Kidney tubule cell (primary cell): ENCODE measurements at regions not wholly inside any gene's neighbourhood (a gene's known extent, or its start where the extent isn't known, plus 50 kb on each side); places are given as distances from the start of the nearest gene placed in this dataset.
"Not testable (repeated sequence)": the region's sequence is repeated elsewhere in the genome, so short reads cannot be mapped to it uniquely, and the experiment has no call there.

ENCODE experiments used
- DNase-seq: peaks from one replicate; pipeline ENCODE4 v3.0.0-alpha.2; 2018; ENCODE audit warnings: low spot score

GRCh38 chr12:84135586-84136279 lies 776.9 kb downstream of the SLC6A15 start:
- DNase-seq: no peak

- no peak for DNase-seq
Measured at GRCh38 chr12:84134797-84135366, 777.7 kb downstream of the SLC6A15 start.

GRCh38 chr12:84131076-84131475 lies 781.5 kb downstream of the SLC6A15 start:
- no peak for DNase-seq

DNA sequence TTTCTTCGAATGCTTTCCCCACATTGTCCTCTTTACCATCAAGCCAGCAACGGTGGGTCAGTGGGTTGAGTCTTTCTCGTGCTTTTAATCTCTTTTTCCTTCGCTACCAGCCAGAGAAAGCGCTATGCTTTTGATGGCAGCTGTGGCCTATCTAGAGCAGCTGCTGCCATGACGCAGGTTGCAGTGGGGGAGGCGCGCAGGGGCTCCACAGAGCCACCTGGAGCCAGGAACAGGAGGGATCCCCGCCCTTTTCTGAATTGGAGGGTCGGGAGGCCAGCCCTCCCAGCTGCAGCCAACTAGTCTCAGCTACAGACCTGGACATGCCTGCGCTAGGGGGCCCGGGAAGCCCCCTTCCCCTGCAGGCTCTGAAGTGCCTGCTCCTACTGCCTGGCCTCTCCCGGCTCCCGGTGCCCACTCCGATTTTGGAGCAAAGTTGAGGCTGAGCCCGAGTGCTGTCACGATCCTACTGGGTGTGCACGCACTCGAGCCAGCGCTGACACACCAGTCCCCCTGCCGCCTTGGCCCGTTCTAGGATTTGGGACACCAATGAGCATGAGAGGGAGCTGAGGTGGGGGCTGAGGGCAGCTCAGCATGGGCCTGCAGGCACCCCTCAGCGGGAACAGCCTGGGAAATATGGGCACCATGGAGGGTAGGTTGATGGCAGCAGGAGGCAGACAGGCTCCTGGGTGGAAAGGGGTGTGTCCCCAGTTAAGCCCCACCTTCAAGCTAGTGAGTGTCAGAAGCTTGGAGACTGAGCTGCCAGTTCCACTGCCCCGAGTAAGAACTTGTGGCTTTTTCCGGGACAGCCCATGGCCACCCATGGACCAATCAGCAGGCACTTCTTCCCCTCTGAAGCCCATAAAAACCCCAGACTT lies 784.2 kb downstream of the SLC6A15 start:
- no peak for DNase-seq

- no peak for DNase-seq
Measured at GRCh38 chr12:84124211-84124610, 788.4 kb downstream of the SLC6A15 start.

- DNase-seq: no peak
Measured at GRCh38 chr12:84117190-84117589, 795.4 kb downstream of the SLC6A15 start.

- DNase-seq: no peak
Measured at GRCh38 chr12:84113666-84114065, 798.9 kb downstream of the SLC6A15 start.

DNA sequence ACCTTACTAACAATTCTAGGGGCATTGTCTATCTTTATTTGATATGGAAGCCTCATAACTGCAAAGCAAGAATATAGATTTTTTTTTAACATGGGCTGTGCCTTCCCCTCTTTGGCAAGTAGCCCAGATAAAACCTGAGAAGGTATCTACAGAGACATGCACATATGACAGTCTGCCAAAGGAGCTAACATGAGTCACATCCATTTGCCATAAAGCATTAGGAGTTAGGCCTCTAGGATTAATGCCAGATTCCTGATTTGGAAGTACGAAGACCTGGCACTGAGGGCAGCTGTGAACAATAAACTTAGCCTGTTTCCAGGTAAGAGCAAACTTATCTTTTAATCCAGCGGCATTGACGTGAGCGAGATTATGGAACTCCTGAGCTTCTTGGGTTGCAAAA lies 808.7 kb downstream of the SLC6A15 start:
- not testable (repeated sequence) for DNase-seq

DNA sequence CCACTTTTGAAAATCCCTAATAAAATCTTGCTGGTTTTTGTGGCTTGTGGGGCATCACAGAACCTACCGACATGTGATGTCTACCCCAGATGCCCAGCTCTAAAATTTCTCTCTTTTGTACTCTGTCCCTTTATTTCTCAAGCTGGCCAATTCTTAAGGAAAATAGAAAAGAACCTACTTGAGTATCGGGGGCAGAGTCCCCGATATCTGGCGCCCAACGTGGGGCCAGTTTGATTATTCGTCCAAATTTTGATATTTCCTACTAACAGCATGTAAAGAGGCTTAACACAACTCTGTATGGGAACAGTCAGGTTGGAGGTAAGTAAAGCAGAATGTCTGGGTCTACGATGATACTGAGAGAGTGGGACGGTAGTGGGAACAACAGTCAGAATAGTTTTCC lies 810.6 kb downstream of the SLC6A15 start:
- DNase-seq: not testable (repeated sequence)

GRCh38 chr12:84099591-84099990 lies 813.0 kb downstream of the SLC6A15 start:
- DNase-seq: peak; percentile 52

- no peak for DNase-seq
Measured at GRCh38 chr12:84091651-84092050, 820.9 kb downstream of the SLC6A15 start.

DNA sequence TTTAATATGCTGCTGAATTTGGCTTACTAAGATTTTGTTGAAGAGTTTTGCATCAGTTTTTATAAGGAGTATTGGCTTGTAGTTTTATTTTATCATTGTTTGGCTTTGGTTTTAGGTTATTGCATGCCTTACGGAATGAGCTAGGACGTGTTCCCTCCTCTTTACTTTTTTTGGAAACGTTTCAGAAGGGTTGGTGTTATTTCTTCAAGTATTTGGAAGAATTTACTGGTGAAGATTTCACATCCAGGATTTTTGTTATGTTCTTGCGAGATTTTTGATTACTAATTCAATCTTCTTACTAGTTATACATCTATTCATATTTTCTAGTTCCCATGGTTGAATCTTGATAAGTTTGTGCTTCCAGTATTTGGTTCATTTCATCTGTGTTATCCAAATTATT lies 823.2 kb downstream of the SLC6A15 start:
- no peak for DNase-seq

DNA sequence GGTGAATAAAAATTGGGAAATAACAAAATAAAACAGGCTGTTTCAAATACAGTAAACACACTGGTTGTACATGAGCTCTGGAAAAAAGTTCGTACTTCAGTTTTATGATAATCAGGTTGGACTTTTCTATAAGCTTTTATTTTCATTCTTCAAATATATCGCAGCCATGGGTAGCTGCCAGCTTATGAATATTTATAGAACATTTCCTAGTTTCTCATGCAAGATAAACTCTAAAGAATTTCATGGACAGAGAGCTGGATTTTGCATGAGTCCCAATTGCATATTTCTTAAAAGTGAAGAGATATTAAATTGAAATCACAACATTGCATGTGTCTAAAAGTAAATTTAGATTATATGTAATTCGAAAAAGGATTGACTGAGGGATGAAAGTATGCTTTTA lies 827.6 kb downstream of the SLC6A15 start:
- no peak for DNase-seq

GRCh38 chr12:84079626-84080025 lies 833.0 kb downstream of the SLC6A15 start:
- DNase-seq: no peak

- DNase-seq: no peak
Measured at GRCh38 chr12:84077679-84078078, 834.9 kb downstream of the SLC6A15 start.

DNA sequence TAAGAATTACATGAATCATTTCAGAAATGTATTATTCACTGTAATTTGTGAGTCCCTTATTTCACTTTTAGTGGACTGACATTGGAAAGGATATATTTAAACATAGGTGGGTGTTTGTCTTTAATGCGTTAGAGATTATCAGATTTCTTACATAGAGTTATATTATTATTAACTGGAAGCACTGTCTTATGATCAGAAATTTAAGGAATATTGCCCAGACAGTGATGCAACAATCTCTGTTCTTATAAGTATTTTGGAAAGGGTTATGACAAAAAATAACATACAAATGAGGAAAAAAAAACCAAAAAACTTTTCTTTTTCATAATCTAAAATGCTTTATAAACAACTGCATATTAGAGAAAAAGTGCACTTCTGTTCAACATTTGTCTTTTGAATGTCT lies 836.6 kb downstream of the SLC6A15 start:
- no peak for DNase-seq

DNA sequence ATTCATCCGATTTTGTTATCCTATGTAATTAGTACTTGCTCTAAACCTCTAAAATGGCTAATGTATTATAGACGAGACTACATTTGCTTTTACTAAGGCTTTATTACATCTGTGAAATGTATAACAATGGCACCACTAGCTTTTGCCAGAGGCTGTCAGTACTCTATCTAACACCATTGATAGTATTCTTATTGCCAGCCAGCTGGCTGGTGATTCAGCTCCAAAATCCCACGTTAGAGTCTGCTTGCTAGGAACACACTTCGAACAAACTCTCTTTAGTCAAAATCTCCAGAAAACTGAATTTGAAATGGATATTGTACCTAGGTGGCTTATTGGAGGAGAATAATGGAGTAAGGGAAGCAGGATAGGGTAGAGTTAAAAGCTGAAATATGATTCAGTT lies 839.2 kb downstream of the SLC6A15 start:
- DNase-seq: no peak

DNA sequence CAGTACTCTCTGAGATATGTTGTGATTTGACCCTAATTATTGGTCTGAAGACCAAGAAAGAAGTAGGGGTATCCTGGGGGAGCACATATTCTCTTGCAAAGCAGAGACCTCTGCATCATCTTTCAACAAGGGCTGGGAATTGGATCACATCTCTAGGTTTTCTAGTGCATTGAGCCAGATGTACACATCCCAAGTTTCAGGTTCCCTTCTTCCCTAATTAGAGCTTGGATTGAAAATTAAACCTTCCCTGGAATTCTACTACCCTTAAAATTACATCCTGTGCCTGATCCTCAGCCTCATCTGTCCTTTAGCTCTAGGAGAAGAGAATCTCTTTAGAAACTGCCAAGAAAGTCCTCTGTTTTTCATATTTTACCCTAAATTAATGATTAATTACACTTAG lies 839.6 kb downstream of the SLC6A15 start:
- DNase-seq: no peak

DNA sequence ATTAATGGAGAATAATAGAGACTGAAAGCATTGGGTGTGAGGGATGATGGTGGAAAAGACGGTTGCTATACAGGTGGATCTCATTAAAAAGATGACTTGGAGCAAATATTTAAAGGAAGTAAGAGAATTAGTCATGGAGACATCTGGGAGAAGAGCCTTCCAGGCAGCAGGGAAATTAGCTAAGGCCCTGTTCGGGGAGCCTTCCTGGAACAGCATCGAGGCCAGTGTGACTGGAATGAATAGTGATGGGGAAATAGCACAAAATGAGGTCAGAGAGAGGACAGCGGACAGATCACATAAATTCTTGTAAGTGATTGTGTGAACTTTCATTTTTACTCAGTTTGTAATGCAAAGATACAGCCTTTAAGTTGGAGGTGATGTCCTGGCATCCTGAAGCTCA lies 842.3 kb downstream of the SLC6A15 start:
- DNase-seq: no peak

GRCh38 chr12:84069699-84070098 lies 842.9 kb downstream of the SLC6A15 start:
- no peak for DNase-seq

GRCh38 chr12:84069198-84069597 lies 843.4 kb downstream of the SLC6A15 start:
- no peak for DNase-seq

GRCh38 chr12:84058136-84058535 lies 854.5 kb downstream of the SLC6A15 start:
- no peak for DNase-seq

DNA sequence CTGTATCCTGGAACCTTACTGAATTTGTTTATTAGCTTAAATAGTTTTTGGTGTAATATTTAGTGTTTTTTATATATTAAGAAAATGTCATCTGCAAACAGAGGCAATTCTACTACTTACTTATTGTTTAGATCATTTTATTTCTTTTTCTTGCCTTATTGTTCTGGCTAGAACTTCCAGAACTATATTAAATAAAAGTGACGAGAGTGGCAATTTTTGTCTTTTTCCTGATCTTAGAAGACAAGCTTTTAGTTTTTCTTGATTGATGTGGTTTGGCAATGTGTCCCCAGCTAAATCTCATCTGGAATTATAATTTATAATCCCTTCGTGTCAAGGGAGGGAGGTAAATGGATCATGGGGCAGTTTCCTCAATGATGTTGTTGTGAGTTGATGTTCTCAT lies 857.8 kb downstream of the SLC6A15 start:
- DNase-seq: no peak
